ENCODE measurements at regions not wholly inside any gene's neighbourhood (a gene's known extent, or its start where the extent isn't known, plus 50 kb on each side); places are given as distances from the start of the nearest gene placed in this dataset.
A peak's percentile ranks its signal among the peaks of the same experiment; 100 is the strongest.

- DNase-seq (ENCODE audit: low read depth, low spot score) = no peak
Observed at GRCh38 chr16:85337910-85338637, 225.8 kb upstream of the CIBAR2 start.

GRCh38 chr16:85338638-85338982 lies 226.3 kb upstream of the CIBAR2 start:
- DNase-seq (ENCODE audit: low read depth, low spot score) = no peak

- no peak for DNase-seq (ENCODE audit: low read depth, low spot score)
Observed at GRCh38 chr16:85338989-85339685, 226.9 kb upstream of the CIBAR2 start.

GRCh38 chr16:85341972-85342695 lies 229.9 kb upstream of the CIBAR2 start:
- DNase-seq (ENCODE audit: low read depth, low spot score) = no peak

- DNase-seq (ENCODE audit: low read depth, low spot score) = no peak
Observed at GRCh38 chr16:85344502-85345128, 232.3 kb upstream of the CIBAR2 start.

GRCh38 chr16:85345129-85345639 lies 232.9 kb upstream of the CIBAR2 start:
- no peak for DNase-seq (ENCODE audit: low read depth, low spot score)

GRCh38 chr16:85346404-85347212 lies 234.3 kb upstream of the CIBAR2 start:
- no peak for DNase-seq (ENCODE audit: low read depth, low spot score)

- DNase-seq (ENCODE audit: low read depth, low spot score) = no peak
Observed at GRCh38 chr16:85347213-85347591, 234.9 kb upstream of the CIBAR2 start.

- no peak for DNase-seq (ENCODE audit: low read depth, low spot score)
Observed at GRCh38 chr16:85348065-85348840, 236.0 kb upstream of the CIBAR2 start.

- no peak for DNase-seq (ENCODE audit: low read depth, low spot score)
Observed at GRCh38 chr16:85348911-85349334, 236.7 kb upstream of the CIBAR2 start.

GRCh38 chr16:85349365-85350145 lies 237.3 kb upstream of the CIBAR2 start:
- no peak for DNase-seq (ENCODE audit: low read depth, low spot score)

- no peak for DNase-seq (ENCODE audit: low read depth, low spot score)
Observed at GRCh38 chr16:85350146-85350728, 238.0 kb upstream of the CIBAR2 start.

GRCh38 chr16:85350973-85351372 lies 238.7 kb upstream of the CIBAR2 start:
- peak; percentile 94 for DNase-seq (ENCODE audit: low read depth, low spot score)

GRCh38 chr16:85353013-85353412 lies 240.7 kb upstream of the CIBAR2 start:
- DNase-seq (ENCODE audit: low read depth, low spot score) = no peak

GRCh38 chr16:85353839-85354685 lies 241.8 kb upstream of the CIBAR2 start:
- DNase-seq (ENCODE audit: low read depth, low spot score) = no peak

- DNase-seq (ENCODE audit: low read depth, low spot score) = no peak
Observed at GRCh38 chr16:85354686-85355514, 242.6 kb upstream of the CIBAR2 start.

GRCh38 chr16:85355515-85355837 lies 243.2 kb upstream of the CIBAR2 start:
- no peak for DNase-seq (ENCODE audit: low read depth, low spot score)
